NCI-H2081 treated with DMSO at 0.1 percent for 48 hours (cell line): ENCODE measurements at regions not wholly inside any gene's neighbourhood (a gene's known extent, or its start where the extent isn't known, plus 50 kb on each side); places are given as distances from the start of the nearest gene placed in this dataset.

Source experiments
- DNase-seq: peaks from one replicate; lab custom pipeline; 2025; lab: John Stamatoyannopoulos, UW

- DNase-seq = no peak
Observed at GRCh38 chr13:50712456-50712855, 131.0 kb downstream of the DLEU7 start.

- DNase-seq = no peak
Observed at GRCh38 chr13:50712881-50713280, 130.6 kb downstream of the DLEU7 start.

GRCh38 chr13:50713523-50714248 lies 129.8 kb downstream of the DLEU7 start:
- no peak for DNase-seq

- no peak for DNase-seq
Observed at GRCh38 chr13:50714891-50715290, 128.6 kb downstream of the DLEU7 start.

- DNase-seq = no peak
Observed at GRCh38 chr13:50715402-50716146, 127.9 kb downstream of the DLEU7 start.

- no peak for DNase-seq
Observed at GRCh38 chr13:50720861-50721671, 122.4 kb downstream of the DLEU7 start.

- DNase-seq = no peak
Observed at GRCh38 chr13:50721672-50721992, 121.9 kb downstream of the DLEU7 start.

- DNase-seq = no peak
Observed at GRCh38 chr13:50722440-50723125, 120.9 kb downstream of the DLEU7 start.

- no peak for DNase-seq
Observed at GRCh38 chr13:50724438-50724837, 119.1 kb downstream of the DLEU7 start.

GRCh38 chr13:50724913-50725312 lies 118.6 kb downstream of the DLEU7 start:
- no peak for DNase-seq

- DNase-seq = no peak
Observed at GRCh38 chr13:50726164-50726563, 117.3 kb downstream of the DLEU7 start.

- DNase-seq = no peak
Observed at GRCh38 chr13:50729177-50729576, 114.3 kb downstream of the DLEU7 start.

- DNase-seq = no peak
Observed at GRCh38 chr13:50730496-50731351, 112.8 kb downstream of the DLEU7 start.

- DNase-seq = no peak
Observed at GRCh38 chr13:50731400-50731799, 112.1 kb downstream of the DLEU7 start.

- no peak for DNase-seq
Observed at GRCh38 chr13:50732712-50733111, 110.8 kb downstream of the DLEU7 start.

- DNase-seq = no peak
Observed at GRCh38 chr13:50733392-50733791, 110.1 kb downstream of the DLEU7 start.

- DNase-seq = no peak
Observed at GRCh38 chr13:50735071-50735470, 108.4 kb downstream of the DLEU7 start.

- DNase-seq = no peak
Observed at GRCh38 chr13:50740052-50740741, 103.3 kb downstream of the DLEU7 start.

GRCh38 chr13:50742353-50742752 lies 101.1 kb downstream of the DLEU7 start:
- no peak for DNase-seq

GRCh38 chr13:50742968-50743367 lies 100.5 kb downstream of the DLEU7 start:
- no peak for DNase-seq
